H9 (cell line): ENCODE measurements at regions not wholly inside any gene's neighbourhood (a gene's known extent, or its start where the extent isn't known, plus 50 kb on each side); places are given as distances from the start of the nearest gene placed in this dataset.

Source experiments
- DNase-seq: peaks from one replicate; pipeline ENCODE4 v3.0.0-alpha.2; 2017
- H2AFZ ChIP-seq: one replicate; pipeline ENCODE4 v1.6.1; 2013; ENCODE audit warnings: mild to moderate bottlenecking, low read length, control low read depth, moderate library complexity
- H2AK5ac ChIP-seq: 2 replicates; pipeline ENCODE4 v1.6.1; 2013; ENCODE audit warnings: low read length, control low read depth, mixed read lengths; ENCODE audit not compliant: insufficient read length
- H2BK120ac ChIP-seq: one replicate; pipeline ENCODE4 v1.6.1; 2013; ENCODE audit warnings: low read depth, mild to moderate bottlenecking, low read length, control low read depth, inconsistent platforms; ENCODE audit not compliant: poor library complexity, severe bottlenecking
- H2BK12ac ChIP-seq: 2 replicates; pipeline ENCODE4 v1.6.1; 2013; ENCODE audit warnings: low read length, control low read depth, mixed read lengths, low read depth; ENCODE audit not compliant: insufficient read length
- H2BK15ac ChIP-seq: 2 replicates; pipeline ENCODE4 v1.6.1; 2013; ENCODE audit warnings: low read depth, low read length, control low read depth
- H2BK20ac ChIP-seq: one replicate; pipeline ENCODE4 v1.6.1; 2013; ENCODE audit warnings: low read depth, mild to moderate bottlenecking, low read length, control low read depth, inconsistent platforms; ENCODE audit not compliant: poor library complexity, severe bottlenecking
- H2BK5ac ChIP-seq: 2 replicates; pipeline ENCODE4 v1.6.1; 2013; ENCODE audit warnings: low read length, control low read depth, mixed read lengths; ENCODE audit not compliant: insufficient read length
- H3K14ac ChIP-seq: 2 replicates; pipeline ENCODE4 v1.6.1; 2013; ENCODE audit warnings: low read length, control low read depth; ENCODE audit not compliant: insufficient read depth
- H3K18ac ChIP-seq: 2 replicates; pipeline ENCODE4 v1.6.1; 2013; ENCODE audit warnings: low read depth, mild to moderate bottlenecking, mixed read lengths, low read length, control low read depth; ENCODE audit not compliant: insufficient read length
- H3K23ac ChIP-seq: 2 replicates; pipeline ENCODE4 v1.6.1; 2013; ENCODE audit warnings: low read length, control low read depth, mixed read lengths, low read depth; ENCODE audit not compliant: insufficient read length
- H3K23me2 ChIP-seq: 2 replicates; pipeline ENCODE4 v1.6.1; 2013; ENCODE audit warnings: low read depth, mild to moderate bottlenecking, mixed read lengths, low read length, control low read depth; ENCODE audit not compliant: insufficient read length, poor library complexity, severe bottlenecking
- H3K27ac ChIP-seq: 2 replicates; pipeline ENCODE4 v1.5.1; 2013; ENCODE audit warnings: low read length, control low read depth, mixed read lengths, low read depth; ENCODE audit not compliant: insufficient read length
- H3K27me3 ChIP-seq: 2 replicates; pipeline ENCODE4 v1.6.1; 2013; ENCODE audit warnings: low read length, control low read depth, inconsistent platforms; ENCODE audit not compliant: insufficient read depth
- H3K4ac ChIP-seq: 2 replicates; pipeline ENCODE4 v1.6.1; 2013; ENCODE audit warnings: low read depth, mild to moderate bottlenecking, control low read depth, inconsistent platforms, low read length, moderate library complexity
- H3K4me1 ChIP-seq: 2 replicates; pipeline ENCODE4 v1.6.1; 2013; ENCODE audit warnings: low read length, control low read depth, inconsistent platforms; ENCODE audit not compliant: insufficient read depth
- H3K4me2 ChIP-seq: 2 replicates; pipeline ENCODE4 v1.6.1; 2013; ENCODE audit warnings: low read length, control low read depth, mixed read lengths; ENCODE audit not compliant: insufficient read length, insufficient read depth
- H3K56ac ChIP-seq: 2 replicates; pipeline ENCODE4 v1.6.1; 2013; ENCODE audit warnings: low read depth, mild to moderate bottlenecking, mixed read lengths, low read length, control low read depth; ENCODE audit not compliant: insufficient read length
- H3K79me1 ChIP-seq: 2 replicates; pipeline ENCODE4 v1.6.1; 2013; ENCODE audit warnings: low read depth, mild to moderate bottlenecking, moderate library complexity, low read length, control low read depth, inconsistent platforms; ENCODE audit not compliant: insufficient read depth, poor library complexity, severe bottlenecking
- H3K79me2 ChIP-seq: 2 replicates; pipeline ENCODE4 v1.6.1; 2013; ENCODE audit warnings: low read length, control low read depth, inconsistent platforms; ENCODE audit not compliant: insufficient read depth
- H3K9ac ChIP-seq: 2 replicates; pipeline ENCODE4 v1.6.1; 2013; ENCODE audit warnings: low read length, control low read depth, mixed read lengths; ENCODE audit not compliant: insufficient read length; ENCODE audit errors: extremely low read depth
- H3K9me3 ChIP-seq: one replicate; pipeline ENCODE4 v1.6.1; 2013; ENCODE audit warnings: low read depth, low read length, inconsistent platforms; ENCODE audit not compliant: control insufficient read depth
- H3T11ph ChIP-seq: one replicate; pipeline ENCODE4 v1.6.1; 2013; ENCODE audit warnings: mild to moderate bottlenecking, low read length, control low read depth, inconsistent platforms
- H4K20me1 ChIP-seq: one replicate; pipeline ENCODE4 v1.6.1; 2013; ENCODE audit not compliant: control insufficient read depth, insufficient read length, insufficient read depth
- H4K5ac ChIP-seq: 2 replicates; pipeline ENCODE4 v1.6.1; 2013; ENCODE audit warnings: low read depth, mild to moderate bottlenecking, mixed read lengths, low read length, control low read depth; ENCODE audit not compliant: insufficient read length
- H4K8ac ChIP-seq: replicated peaks from 2 replicates; pipeline ENCODE4 v1.6.1; 2013; ENCODE audit warnings: low read length, control low read depth, mixed read lengths, low read depth; ENCODE audit not compliant: insufficient read length
- H4K91ac ChIP-seq: 2 replicates; pipeline ENCODE4 v1.6.1; 2013; ENCODE audit warnings: low read depth, mild to moderate bottlenecking, moderate library complexity, mixed read lengths, low read length, control low read depth; ENCODE audit not compliant: insufficient read length
- H3K27ac Mint-ChIP-seq, 3 experiments: 2 replicates in 2 of 3; 3 replicates in 1 of 3; pipeline ENCODE4 v1.8.0; 2020 to 2021; ENCODE audit warnings: mixed read lengths in 3 of 3, mild to moderate bottlenecking in 1 of 3, moderate library complexity in 1 of 3
- H3K27me3 Mint-ChIP-seq: 2 replicates; pipeline ENCODE4 v1.8.0; 2021; ENCODE audit warnings: low read depth, mild to moderate bottlenecking, moderate library complexity, mixed read lengths
- H3K36me3 Mint-ChIP-seq, 3 experiments: 2 replicates in 2 of 3; 3 replicates in 1 of 3; pipeline ENCODE4 v1.8.0; 2020 to 2021; ENCODE audit warnings: low read depth in 3 of 3, mixed read lengths in 3 of 3; ENCODE audit not compliant: insufficient read depth in 1 of 3
- H3K4me1 Mint-ChIP-seq, 2 experiments: 2 replicates each; pipeline ENCODE4 v1.8.0; 2020; ENCODE audit warnings: mixed read lengths in 2 of 2
- H3K4me3 Mint-ChIP-seq, 2 experiments: 2 replicates in 1 of 2; 3 replicates in 1 of 2; pipeline ENCODE4 v1.8.0; 2020 to 2021; ENCODE audit warnings: mild to moderate bottlenecking in 2 of 2, mixed read lengths in 2 of 2, moderate library complexity in 1 of 2
- H3K9me3 Mint-ChIP-seq, 2 experiments: 2 replicates in 1 of 2; 3 replicates in 1 of 2; pipeline ENCODE4 v1.8.0; 2020; ENCODE audit warnings: mild to moderate bottlenecking in 2 of 2, mixed read lengths in 2 of 2, moderate library complexity in 1 of 2
- TF ChIP-seq, protein P1 (sequence below): fragments of 200-600 bp; sonication (generic); conservative IDR thresholded peaks from 3 replicates; pipeline ENCODE4 v1.8.0; 2021; ENCODE audit warnings: antibody characterized with exemption, mild to moderate bottlenecking

DNA sequence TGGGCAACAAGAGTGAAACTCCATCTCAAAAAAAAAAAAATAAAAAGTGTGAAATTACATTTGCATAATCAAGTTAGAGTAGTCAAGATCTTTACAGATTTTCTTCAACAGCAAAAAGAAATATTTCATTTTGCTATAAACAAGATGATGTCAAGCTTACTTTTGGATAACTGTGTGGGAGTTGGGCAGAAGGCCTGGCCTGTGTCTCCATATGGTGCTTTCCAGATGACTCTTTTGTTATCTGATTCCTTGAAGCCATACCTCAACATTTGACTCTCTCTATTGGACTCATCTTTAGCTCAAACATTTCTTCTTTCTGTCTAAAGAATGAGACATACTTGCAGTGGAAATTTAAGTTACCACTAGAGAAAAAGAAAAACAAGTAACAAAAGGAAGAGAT lies 246.8 kb downstream of the MSX2 start:
- Histone ChIP-seq H4K8ac (no peak overlapping the region), H4K20me1 (no peaks in the 10 kb centered on the region), H3K14ac (no peak overlapping the region), H2BK12ac (no peak overlapping the region), H3K23ac (no peak overlapping the region), H3K79me1 (no peaks in the 10 kb centered on the region), H3K27ac (no peak overlapping the region), H3K4ac (no peak overlapping the region), H3K4me1 (no peaks in the 10 kb centered on the region; the same call in 1 of the 2 replicates), H4K5ac (no peak overlapping the region), H3T11ph (no peak overlapping the region), H3K4me2 (no peak overlapping the region), H4K91ac (no peak overlapping the region), H3K79me2 (no peaks in the 10 kb centered on the region), H3K27me3 (no peaks in the 10 kb centered on the region), H3K9me3 (no peaks in the 10 kb centered on the region), H3K23me2 (no peaks in the 10 kb centered on the region), H2BK15ac (no peak overlapping the region), H2BK120ac (no peak overlapping the region), H3K18ac (no peak overlapping the region), H2AFZ (no peak overlapping the region), H2AK5ac (no peak overlapping the region), H2BK20ac (no peak overlapping the region), H3K9ac (no peak overlapping the region), H3K56ac (no peak overlapping the region), H2BK5ac (no peak overlapping the region)
- H3K4me1 Mint-ChIP-seq, result peaks cover 5 to 10% of the 10 kb centered on the region in 2 experiments; a peak in 3 of 4 replicates
- peaks cover 2 to 11% (median 3%) of the 10 kb centered on the region in 3 experiments; a peak in 3 of 7 replicates for H3K36me3 Mint-ChIP-seq
- peaks cover 2% of the 10 kb centered on the region for H3K27me3 Mint-ChIP-seq
- peaks cover 11 to 12% of the 10 kb centered on the region in 2 experiments for H3K9me3 Mint-ChIP-seq
- no peak overlapping the region for H3K27ac Mint-ChIP-seq
- DNase-seq, result no peak
- no peak overlapping the region for H3K4me3 Mint-ChIP-seq
- TF ChIP-seq, protein P1, sequence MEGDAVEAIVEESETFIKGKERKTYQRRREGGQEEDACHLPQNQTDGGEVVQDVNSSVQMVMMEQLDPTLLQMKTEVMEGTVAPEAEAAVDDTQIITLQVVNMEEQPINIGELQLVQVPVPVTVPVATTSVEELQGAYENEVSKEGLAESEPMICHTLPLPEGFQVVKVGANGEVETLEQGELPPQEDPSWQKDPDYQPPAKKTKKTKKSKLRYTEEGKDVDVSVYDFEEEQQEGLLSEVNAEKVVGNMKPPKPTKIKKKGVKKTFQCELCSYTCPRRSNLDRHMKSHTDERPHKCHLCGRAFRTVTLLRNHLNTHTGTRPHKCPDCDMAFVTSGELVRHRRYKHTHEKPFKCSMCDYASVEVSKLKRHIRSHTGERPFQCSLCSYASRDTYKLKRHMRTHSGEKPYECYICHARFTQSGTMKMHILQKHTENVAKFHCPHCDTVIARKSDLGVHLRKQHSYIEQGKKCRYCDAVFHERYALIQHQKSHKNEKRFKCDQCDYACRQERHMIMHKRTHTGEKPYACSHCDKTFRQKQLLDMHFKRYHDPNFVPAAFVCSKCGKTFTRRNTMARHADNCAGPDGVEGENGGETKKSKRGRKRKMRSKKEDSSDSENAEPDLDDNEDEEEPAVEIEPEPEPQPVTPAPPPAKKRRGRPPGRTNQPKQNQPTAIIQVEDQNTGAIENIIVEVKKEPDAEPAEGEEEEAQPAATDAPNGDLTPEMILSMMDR, result no peak
